ENCODE measurements at regions not wholly inside any gene's neighbourhood (a gene's known extent, or its start where the extent isn't known, plus 50 kb on each side); places are given as distances from the start of the nearest gene placed in this dataset.

GRCh38 chr2:171225302-171225980 lies 64.7 kb upstream of the TLK1 start:
- no peak overlapping the region for H3K4me3 ChIP-seq (ENCODE audit: low read depth, low read length)
- peak; percentile 71 for DNase-seq (ENCODE audit: low read depth)
- TF ChIP-seq, protein P1, sequence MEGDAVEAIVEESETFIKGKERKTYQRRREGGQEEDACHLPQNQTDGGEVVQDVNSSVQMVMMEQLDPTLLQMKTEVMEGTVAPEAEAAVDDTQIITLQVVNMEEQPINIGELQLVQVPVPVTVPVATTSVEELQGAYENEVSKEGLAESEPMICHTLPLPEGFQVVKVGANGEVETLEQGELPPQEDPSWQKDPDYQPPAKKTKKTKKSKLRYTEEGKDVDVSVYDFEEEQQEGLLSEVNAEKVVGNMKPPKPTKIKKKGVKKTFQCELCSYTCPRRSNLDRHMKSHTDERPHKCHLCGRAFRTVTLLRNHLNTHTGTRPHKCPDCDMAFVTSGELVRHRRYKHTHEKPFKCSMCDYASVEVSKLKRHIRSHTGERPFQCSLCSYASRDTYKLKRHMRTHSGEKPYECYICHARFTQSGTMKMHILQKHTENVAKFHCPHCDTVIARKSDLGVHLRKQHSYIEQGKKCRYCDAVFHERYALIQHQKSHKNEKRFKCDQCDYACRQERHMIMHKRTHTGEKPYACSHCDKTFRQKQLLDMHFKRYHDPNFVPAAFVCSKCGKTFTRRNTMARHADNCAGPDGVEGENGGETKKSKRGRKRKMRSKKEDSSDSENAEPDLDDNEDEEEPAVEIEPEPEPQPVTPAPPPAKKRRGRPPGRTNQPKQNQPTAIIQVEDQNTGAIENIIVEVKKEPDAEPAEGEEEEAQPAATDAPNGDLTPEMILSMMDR (conservative IDR thresholded peaks at IDR 0.05; ENCODE audit: low read depth, low read length): peak; percentile 39

DNA sequence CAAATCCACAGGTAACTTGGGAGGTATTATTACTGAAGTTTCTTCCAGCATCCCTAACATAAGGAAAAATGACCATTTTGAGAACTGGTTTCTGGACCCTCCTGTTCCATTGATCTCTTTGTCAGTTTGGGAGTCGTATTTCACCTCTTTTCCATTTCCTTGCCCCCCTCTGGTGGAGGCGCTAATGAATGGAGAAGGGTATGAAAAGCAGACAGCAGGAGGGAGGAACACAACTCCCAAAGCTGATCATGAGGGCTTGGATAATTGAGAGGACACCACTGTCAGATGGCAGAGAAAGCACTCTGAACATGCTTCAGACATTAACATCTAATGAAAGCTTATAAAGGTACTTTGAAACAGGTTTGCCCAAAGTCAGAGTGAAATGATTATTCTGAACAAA lies 56.6 kb upstream of the TLK1 start:
- TF ChIP-seq, protein P1 (conservative IDR thresholded peaks at IDR 0.05; ENCODE audit: low read depth, low read length): no peak
- no peak overlapping the region for H3K4me3 ChIP-seq (ENCODE audit: low read depth, low read length)
- no peak for DNase-seq (ENCODE audit: low read depth)

DNA sequence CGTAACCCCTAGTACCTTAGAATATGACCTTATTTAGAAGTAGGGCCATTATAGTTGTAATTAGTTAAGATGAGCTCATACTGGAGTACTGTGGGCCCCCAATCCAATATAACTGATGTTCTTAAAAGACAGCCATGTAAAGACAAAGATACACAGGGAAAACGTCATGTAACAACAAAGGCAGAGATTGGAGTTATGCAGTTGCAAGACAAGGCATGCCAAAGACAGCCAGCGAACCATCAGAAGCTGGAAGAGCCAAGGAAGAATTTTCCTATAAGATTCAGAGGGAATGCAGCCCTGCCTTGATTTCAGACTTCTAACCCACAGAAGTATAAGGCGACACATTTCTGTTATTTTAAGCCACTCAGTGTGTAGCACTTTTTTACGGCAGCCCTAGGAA lies 55.9 kb upstream of the TLK1 start:
- DNase-seq (ENCODE audit: low read depth): no peak
- TF ChIP-seq, protein P1 (conservative IDR thresholded peaks at IDR 0.05; ENCODE audit: low read depth, low read length): no peak
- H3K4me3 ChIP-seq (ENCODE audit: low read depth, low read length): no peak overlapping the region

DNA sequence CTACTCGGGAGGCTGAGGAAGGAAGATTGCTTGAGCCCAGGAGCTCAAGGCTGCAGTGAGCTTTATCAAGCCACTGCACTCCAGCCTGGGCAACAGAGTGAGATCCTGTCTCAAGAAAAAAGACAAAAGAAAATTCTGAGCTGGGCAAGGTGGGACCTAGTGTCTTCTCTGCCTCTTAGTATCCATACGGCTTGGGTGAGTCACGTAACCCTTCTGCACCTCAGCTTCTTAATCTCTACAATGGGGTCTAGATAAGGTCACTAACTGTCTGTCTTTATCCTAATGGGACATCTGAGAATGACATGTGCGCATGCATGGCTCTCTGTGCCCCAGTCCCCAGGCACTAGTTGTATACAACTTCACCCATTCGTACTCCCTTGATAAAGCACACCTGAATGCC lies 53.4 kb upstream of the TLK1 start:
- DNase-seq (ENCODE audit: low read depth): no peak
- no peak overlapping the region for H3K4me3 ChIP-seq (ENCODE audit: low read depth, low read length)
- TF ChIP-seq, protein P1 (conservative IDR thresholded peaks at IDR 0.05; ENCODE audit: low read depth, low read length): no peak

- DNase-seq (ENCODE audit: low read depth): no peak
- TF ChIP-seq, protein P1 (conservative IDR thresholded peaks at IDR 0.05; ENCODE audit: low read depth, low read length): no peak
- no peak overlapping the region for H3K4me3 ChIP-seq (ENCODE audit: low read depth, low read length)
Observed at GRCh38 chr2:171210864-171211431, 50.3 kb upstream of the TLK1 start.
